Mesenchymal stem cell (in vitro differentiated cells and primary cell): ENCODE measurements at regions not wholly inside any gene's neighbourhood (a gene's known extent, or its start where the extent isn't known, plus 50 kb on each side); places are given as distances from the start of the nearest gene placed in this dataset.

Experiments used
- DNase-seq: peaks from one replicate; pipeline ENCODE4 v3.0.0-alpha.2; 2013
- H2AFZ ChIP-seq: one replicate; pipeline ENCODE4 v1.6.1; 2013; ENCODE audit warnings: low read depth, mild to moderate bottlenecking, control low read depth, inconsistent platforms, low read length, moderate library complexity
- H2AK5ac ChIP-seq: 2 replicates; pipeline ENCODE4 v1.6.1; 2013; ENCODE audit warnings: low read length, moderate library complexity, mild to moderate bottlenecking, inconsistent platforms; ENCODE audit not compliant: severe bottlenecking
- H2BK120ac ChIP-seq: one replicate; pipeline ENCODE4 v1.6.1; 2013; ENCODE audit warnings: low read depth, mild to moderate bottlenecking, inconsistent platforms, low read length, moderate library complexity
- H2BK12ac ChIP-seq, 2 experiments: one replicate each; pipeline ENCODE4 v1.6.1; 2013; ENCODE audit warnings: inconsistent platforms in 2 of 2, low read length in 2 of 2, mild to moderate bottlenecking in 2 of 2, moderate library complexity in 2 of 2, control low read depth in 1 of 2
- H2BK15ac ChIP-seq: one replicate; pipeline ENCODE4 v1.6.1; 2013; ENCODE audit warnings: mild to moderate bottlenecking, low read depth, inconsistent platforms; ENCODE audit not compliant: poor library complexity, severe bottlenecking
- H2BK5ac ChIP-seq: 2 replicates; pipeline ENCODE4 v1.6.1; 2013; ENCODE audit warnings: low read depth, mild to moderate bottlenecking, low read length, control low read depth, inconsistent platforms; ENCODE audit not compliant: poor library complexity, severe bottlenecking
- H3K14ac ChIP-seq, 2 experiments: one replicate each; pipeline ENCODE4 v1.6.1; 2013; ENCODE audit warnings: inconsistent platforms in 2 of 2, low read length in 2 of 2, control low read depth in 1 of 2, mild to moderate bottlenecking in 1 of 2, moderate library complexity in 1 of 2
- H3K18ac ChIP-seq, 2 experiments: one replicate each; pipeline ENCODE4 v1.6.1; 2013; ENCODE audit warnings: inconsistent platforms in 2 of 2, low read length in 2 of 2, control low read depth in 1 of 2, low read depth in 1 of 2, mild to moderate bottlenecking in 1 of 2
- H3K23ac ChIP-seq, 2 experiments: one replicate each; pipeline ENCODE4 v1.6.1; 2013; ENCODE audit warnings: inconsistent platforms in 2 of 2, low read length in 2 of 2, mild to moderate bottlenecking in 2 of 2, moderate library complexity in 2 of 2, control low read depth in 1 of 2
- H3K27ac ChIP-seq: 2 replicates; pipeline ENCODE4 v1.5.1; 2013; ENCODE audit warnings: mild to moderate bottlenecking, moderate library complexity, low read length, control low read depth, inconsistent platforms; ENCODE audit not compliant: poor library complexity, severe bottlenecking
- H3K27me3 ChIP-seq, 2 experiments: 2 replicates each; pipeline versions ENCODE4 v1.6.1 to v1.7.0; 2013; ENCODE audit warnings: low read length in 2 of 2, mild to moderate bottlenecking in 2 of 2, moderate library complexity in 2 of 2, control low read depth in 1 of 2, inconsistent platforms in 1 of 2; ENCODE audit not compliant: control insufficient read depth in 1 of 2, insufficient read depth in 1 of 2
- H3K36me3 ChIP-seq, 2 experiments: 2 replicates each; pipeline versions ENCODE4 v1.6.1 to v1.7.0; 2013; ENCODE audit warnings: low read length in 2 of 2, control low read depth in 1 of 2, inconsistent platforms in 1 of 2, low read depth in 1 of 2, mild to moderate bottlenecking in 1 of 2; ENCODE audit not compliant: insufficient read depth in 2 of 2, control insufficient read depth in 1 of 2
- H3K4ac ChIP-seq, 2 experiments: one replicate each; pipeline ENCODE4 v1.6.1; 2013; ENCODE audit warnings: inconsistent platforms in 2 of 2, low read length in 2 of 2, mild to moderate bottlenecking in 2 of 2, moderate library complexity in 2 of 2, control low read depth in 1 of 2, low read depth in 1 of 2
- H3K4me1 ChIP-seq: 2 replicates; pipeline ENCODE4 v1.6.1; 2013; ENCODE audit warnings: low read depth, low read length, control low read depth; ENCODE audit not compliant: control insufficient read depth, insufficient read depth
- H3K4me2 ChIP-seq: 2 replicates; pipeline ENCODE4 v1.6.1; 2013; ENCODE audit warnings: low read length, mild to moderate bottlenecking, inconsistent platforms; ENCODE audit not compliant: poor library complexity, severe bottlenecking
- H3K4me3 ChIP-seq, 2 experiments: 2 replicates each; pipeline versions ENCODE4 v1.5.1 to v1.7.0; 2013; ENCODE audit warnings: low read length in 2 of 2, mild to moderate bottlenecking in 2 of 2, control low read depth in 1 of 2, low read depth in 1 of 2; ENCODE audit not compliant: insufficient read depth in 1 of 2
- H3K79me1 ChIP-seq: replicated peaks from 2 replicates; pipeline ENCODE4 v1.6.1; 2013; ENCODE audit warnings: mild to moderate bottlenecking, control low read depth, low read length, inconsistent platforms; ENCODE audit not compliant: poor library complexity, severe bottlenecking
- H3K9ac ChIP-seq: 2 replicates; pipeline ENCODE4 v1.7.0; 2013; ENCODE audit warnings: mild to moderate bottlenecking, low read length, moderate library complexity
- H3K9me3 ChIP-seq: 2 replicates; pipeline ENCODE4 v1.7.0; 2013; ENCODE audit warnings: mild to moderate bottlenecking, low read length; ENCODE audit not compliant: control insufficient read depth
- H4K8ac ChIP-seq: one replicate; pipeline ENCODE4 v1.6.1; 2013; ENCODE audit warnings: inconsistent platforms, mild to moderate bottlenecking, low read length, moderate library complexity
- H4K91ac ChIP-seq: one replicate; pipeline ENCODE4 v1.6.1; 2013; ENCODE audit warnings: mild to moderate bottlenecking, low read length, inconsistent platforms
- WGBS: methylation state at CpG from one replicate; pipeline ENCODE4 v1.1.7; 2013; ENCODE audit warnings: mixed read lengths; 5-methylcytosine and 5-hydroxymethylcytosine counted together

GRCh38 chr3:187848401-187848800 is 103.1 kb upstream of the BCL6 start:
- H3K27ac ChIP-seq = no peak overlapping the region
- H3K9ac ChIP-seq = no peak overlapping the region
- H3K27me3 ChIP-seq = no peaks in the 10 kb centered on the region
- H3K14ac ChIP-seq = no peak overlapping the region
- no peak overlapping the region for H4K91ac ChIP-seq
- peaks cover 5% of the 10 kb centered on the region for H3K9me3 ChIP-seq
- H2BK15ac ChIP-seq = no peak overlapping the region
- no peak for DNase-seq
- H4K8ac ChIP-seq = no peak overlapping the region
- H3K4me2 ChIP-seq = no peak overlapping the region
- H3K23ac ChIP-seq = no peak overlapping the region
- no peak overlapping the region for H3K4me3 ChIP-seq
- H3K4me1 ChIP-seq = no peaks in the 10 kb centered on the region
- H3K4ac ChIP-seq = no peak overlapping the region
- H2BK12ac ChIP-seq = no peak overlapping the region
- no peaks in the 10 kb centered on the region for H3K79me1 ChIP-seq
- 92% methylated on average over 1 of the region's 1 CpG for WGBS
- H2AK5ac ChIP-seq = no peak overlapping the region
- no peaks in the 10 kb centered on the region for H3K36me3 ChIP-seq
- H2AFZ ChIP-seq = no peak overlapping the region
- H2BK5ac ChIP-seq = no peak overlapping the region
- H2BK120ac ChIP-seq = no peak overlapping the region
- H3K18ac ChIP-seq = no peak overlapping the region

- 94% methylated on average over 5 of the region's 6 CpGs for WGBS
Measured at GRCh38 chr3:187849016-187849654, 103.9 kb upstream of the BCL6 start.

GRCh38 chr3:187850258-187850921 is 105.1 kb upstream of the BCL6 start:
- WGBS = 97% methylated on average over 4 of the region's 4 CpGs
- no peak for DNase-seq

More at GRCh38 chr3:187849016-187849654, 103.9 kb upstream of the BCL6 start:
- H3K4me2 ChIP-seq = no peak overlapping the region
- no peak overlapping the region for H3K4ac ChIP-seq
- no peak overlapping the region for H3K23ac ChIP-seq
- no peaks in the 10 kb centered on the region for H3K36me3 ChIP-seq
- no peak overlapping the region for H2AK5ac ChIP-seq
- peaks cover 5% of the 10 kb centered on the region for H3K9me3 ChIP-seq
- no peak overlapping the region for H2BK120ac ChIP-seq
- H2BK12ac ChIP-seq = no peak overlapping the region
- H2BK5ac ChIP-seq = no peak overlapping the region
- no peaks in the 10 kb centered on the region for H3K79me1 ChIP-seq
- H3K27me3 ChIP-seq = no peaks in the 10 kb centered on the region
- H3K27ac ChIP-seq = no peak overlapping the region
- no peak overlapping the region for H2AFZ ChIP-seq
- H3K18ac ChIP-seq = no peak overlapping the region
- H4K8ac ChIP-seq = no peak overlapping the region
- no peak overlapping the region for H3K4me3 ChIP-seq
- H3K4me1 ChIP-seq = no peaks in the 10 kb centered on the region
- no peak overlapping the region for H3K14ac ChIP-seq
- no peak for DNase-seq
- no peak overlapping the region for H4K91ac ChIP-seq
- no peak overlapping the region for H2BK15ac ChIP-seq
- no peak overlapping the region for H3K9ac ChIP-seq

GRCh38 chr3:187852842-187853730 is 107.8 kb upstream of the BCL6 start:
- H2BK120ac ChIP-seq = no peak overlapping the region
- H3K4me1 ChIP-seq = no peaks in the 10 kb centered on the region
- no peak overlapping the region for H4K91ac ChIP-seq
- H2BK5ac ChIP-seq = no peak overlapping the region
- H3K14ac ChIP-seq = no peak overlapping the region
- H2AFZ ChIP-seq = peak overlapping the region; percentile 10
- no peak overlapping the region for H2BK15ac ChIP-seq
- no peaks in the 10 kb centered on the region for H3K27me3 ChIP-seq
- H3K36me3 ChIP-seq = no peaks in the 10 kb centered on the region
- H4K8ac ChIP-seq = no peak overlapping the region
- H3K4me3 ChIP-seq = no peak overlapping the region
- H3K9ac ChIP-seq = no peak overlapping the region
- no peak overlapping the region for H3K23ac ChIP-seq
- no peaks in the 10 kb centered on the region for H3K79me1 ChIP-seq
- DNase-seq = peak; percentile 83
- no peak overlapping the region for H2BK12ac ChIP-seq
- no peak overlapping the region for H3K4me2 ChIP-seq
- H2AK5ac ChIP-seq = no peak overlapping the region
- H3K9me3 ChIP-seq = peaks cover 5% of the 10 kb centered on the region
- no peak overlapping the region for H3K27ac ChIP-seq
- 69% methylated on average over 4 of the region's 5 CpGs for WGBS
- no peak overlapping the region for H3K4ac ChIP-seq
- no peak overlapping the region for H3K18ac ChIP-seq

More at GRCh38 chr3:187850258-187850921, 105.1 kb upstream of the BCL6 start:
- no peaks in the 10 kb centered on the region for H3K27me3 ChIP-seq
- no peak overlapping the region for H4K8ac ChIP-seq
- H3K23ac ChIP-seq = no peak overlapping the region
- no peak overlapping the region for H2BK12ac ChIP-seq
- no peak overlapping the region for H2BK5ac ChIP-seq
- H3K79me1 ChIP-seq = no peaks in the 10 kb centered on the region
- H3K9ac ChIP-seq = no peak overlapping the region
- H3K4me3 ChIP-seq = no peak overlapping the region
- no peak overlapping the region for H2AK5ac ChIP-seq
- H3K4me2 ChIP-seq = no peak overlapping the region
- H2BK15ac ChIP-seq = no peak overlapping the region
- H3K36me3 ChIP-seq = no peaks in the 10 kb centered on the region
- H3K4me1 ChIP-seq = no peaks in the 10 kb centered on the region
- no peak overlapping the region for H3K14ac ChIP-seq
- no peak overlapping the region for H3K27ac ChIP-seq
- H4K91ac ChIP-seq = no peak overlapping the region
- no peak overlapping the region for H3K4ac ChIP-seq
- no peak overlapping the region for H2AFZ ChIP-seq
- no peak overlapping the region for H3K18ac ChIP-seq
- peaks cover 5% of the 10 kb centered on the region for H3K9me3 ChIP-seq
- H2BK120ac ChIP-seq = no peak overlapping the region
